ENCODE measurements at regions not wholly inside any gene's neighbourhood (a gene's known extent, or its start where the extent isn't known, plus 50 kb on each side); places are given as distances from the start of the nearest gene placed in this dataset.
"Not testable (repeated sequence)": the region's sequence is repeated elsewhere in the genome, so short reads cannot be mapped to it uniquely, and the experiment has no call there.

- no peak for TF ChIP-seq CREM (IDR thresholded peaks at IDR 0.05)
- TF ChIP-seq CREM (CRISPR knock-in tag; IDR thresholded peaks at IDR 0.05): no peak
- TF ChIP-seq ZMYM3 (CRISPR knock-in tag; IDR thresholded peaks at IDR 0.05): no peak
- no peak for TF ChIP-seq RXRB (CRISPR knock-in tag; IDR thresholded peaks at IDR 0.05; ENCODE audit: borderline replicate concordance)
These were observed 59.7 kb upstream of the MEX3C start (continued) for GRCh38 chr18:51257150-51257549.

GRCh38 chr18:51260118-51260517 lies 62.6 kb upstream of the MEX3C start:
- Histone ChIP-seq H3K9me3 (ENCODE audit: low read length) (no peaks in the 10 kb centered on the region), H3K4me3 (replicated peaks in 1 of 3; ENCODE audit: insufficient read depth in 1 of 3, low read depth in 2 of 3, low read length in 3 of 3) (no peak overlapping the region), H3K27ac (ENCODE audit: extremely low read length, insufficient read depth, low read length) (no peak overlapping the region), H3K79me2 (ENCODE audit: insufficient read depth, low read length) (no peaks in the 10 kb centered on the region), H4K20me1 (ENCODE audit: insufficient read depth, low read length) (no peaks in the 10 kb centered on the region), H2AFZ (ENCODE audit: low read length) (no peak overlapping the region), H3K4me2 (ENCODE audit: low read depth, low read length) (no peak overlapping the region), H3K36me3 (replicated peaks in 1 of 2; ENCODE audit: control insufficient read depth in 1 of 2, insufficient read depth in 2 of 2, low read length in 2 of 2) (no peaks in the 10 kb centered on the region), H3K4me1 (ENCODE audit: insufficient read depth, low read length) (no peaks in the 10 kb centered on the region), H3K9ac (ENCODE audit: insufficient read depth, low read depth, low read length) (no peak overlapping the region), H3K27me3 (ENCODE audit: control insufficient read depth in 1 of 2, insufficient read depth in 2 of 2, low read length in 2 of 2) (no peaks in the 10 kb centered on the region)
- in situ Hi-C loops (cut with HindIII; ENCODE audit: extremely low pct_ligation_motif_present, low pct_unique_long_range_greater_than_20kb) (no loop called here), intact Hi-C loops (cut with micrococcal nuclease; ENCODE audit: unreplicated experiment) (no loop called here)
- CTCF ChIA-PET (ENCODE audit: low intra/inter-chr PET ratio, low total read pairs): no interaction called here
- no peak for FAIRE-seq
- 17% methylated on average over 2 of the region's 2 CpGs for WGBS (ENCODE audit: low lambda C conversion rate)
- BruUV-seq (replicated peaks): no TSS peak
- TF ChIP-seq ZNF703 (CRISPR knock-in tag; IDR thresholded peaks at IDR 0.05; ENCODE audit: borderline replicate concordance): no peak
- TF ChIP-seq BORCS8-MEF2B (CRISPR knock-in tag; IDR thresholded peaks at IDR 0.05): no peak
- TF ChIP-seq ZNF543 (CRISPR knock-in tag; IDR thresholded peaks at IDR 0.05): no peak
- TF ChIP-seq CEBPB (IDR thresholded peaks at IDR 0.05; ENCODE audit: borderline replicate concordance, low read depth, low read length): no peak
- no peak for TF ChIP-seq EED (CRISPR knock-in tag; IDR thresholded peaks at IDR 0.05)
- no peak for TF ChIP-seq ZFP36 (IDR thresholded peaks at IDR 0.05; ENCODE audit: borderline replicate concordance, low read depth, low read length, partially characterized antibody)
- no peak for TF ChIP-seq NR1H2 (CRISPR knock-in tag; IDR thresholded peaks at IDR 0.05; ENCODE audit: borderline replicate concordance, low read depth)
- no peak for TF ChIP-seq REL (CRISPR knock-in tag; conservative IDR thresholded peaks at IDR 0.05)
- ATAC-seq: no peak
- POLR2A ChIA-PET: no interaction called here
- DNase-seq (ENCODE audit: low spot score): no peak

- H3K79me2 ChIP-seq (ENCODE audit: insufficient read depth, low read length); H3K27me3 ChIP-seq (ENCODE audit: control insufficient read depth in 1 of 2, insufficient read depth in 2 of 2, low read length in 2 of 2); FAIRE-seq; H3K4me2 ChIP-seq (ENCODE audit: low read depth, low read length); H3K9me3 ChIP-seq (ENCODE audit: low read length); ATAC-seq; H3K4me3 ChIP-seq (replicated peaks in 1 of 3; ENCODE audit: insufficient read depth in 1 of 3, low read depth in 2 of 3, low read length in 3 of 3); H3K9ac ChIP-seq (ENCODE audit: insufficient read depth, low read depth, low read length); H3K36me3 ChIP-seq (replicated peaks in 1 of 2; ENCODE audit: control insufficient read depth in 1 of 2, insufficient read depth in 2 of 2, low read length in 2 of 2); BruUV-seq (replicated peaks); H4K20me1 ChIP-seq (ENCODE audit: insufficient read depth, low read length); H3K27ac ChIP-seq (ENCODE audit: extremely low read length, insufficient read depth, low read length); DNase-seq (ENCODE audit: low spot score); intact Hi-C loops (cut with micrococcal nuclease; ENCODE audit: unreplicated experiment); H3K4me1 ChIP-seq (ENCODE audit: insufficient read depth, low read length); POLR2A ChIA-PET; H2AFZ ChIP-seq (ENCODE audit: low read length); CTCF ChIA-PET (ENCODE audit: low intra/inter-chr PET ratio, low total read pairs); in situ Hi-C loops (cut with HindIII; ENCODE audit: extremely low pct_ligation_motif_present, low pct_unique_long_range_greater_than_20kb): not testable (repeated sequence)
- 6% methylated on average over 4 of the region's 4 CpGs for WGBS (ENCODE audit: low lambda C conversion rate)
These were observed 68.6 kb upstream of the MEX3C start for GRCh38 chr18:51266077-51266476.

Measured in HepG2 (cell line).